GM19099 (cell line): ENCODE measurements at regions not wholly inside any gene's neighbourhood (a gene's known extent, or its start where the extent isn't known, plus 50 kb on each side); places are given as distances from the start of the nearest gene placed in this dataset.

Source experiments
- POLR2A ChIP-seq: IDR thresholded peaks from 3 replicates; pipeline ENCODE4 v1.6.1; 2011; ENCODE audit warnings: low read depth; ENCODE audit not compliant: insufficient read length; ENCODE audit errors: extremely low read depth

- no peak for TF ChIP-seq POLR2A
Measured at GRCh38 chr18:9048808-9049494, 53.5 kb upstream of the NDUFV2 start.

DNA sequence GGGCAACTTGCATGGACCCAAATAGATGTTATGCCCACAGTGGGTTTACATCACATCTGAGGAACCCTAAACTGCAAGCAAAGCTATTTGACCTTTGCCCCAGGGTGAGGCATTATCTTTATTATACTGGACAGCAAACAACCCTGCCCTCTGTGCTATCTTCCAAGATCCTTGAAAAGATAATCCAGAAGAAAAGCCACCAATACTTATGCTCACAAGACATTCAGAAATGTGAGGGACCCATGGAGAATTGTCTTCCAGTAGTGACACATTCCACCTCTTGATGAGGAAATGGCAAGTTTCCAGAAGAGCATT lies 53.0 kb upstream of the NDUFV2 start:
- no peak for TF ChIP-seq POLR2A
